Spleen (tissue), 7 donors: ENCODE measurements at regions not wholly inside any gene's neighbourhood (a gene's known extent, or its start where the extent isn't known, plus 50 kb on each side); places are given as distances from the start of the nearest gene placed in this dataset.

Experiments
- POLR2A ChIP-seq, 3 donors: fragments of 450-650 bp; IDR thresholded peaks; one replicate each; pipeline ENCODE4 v1.5.1; 2017; ENCODE audit warnings: antibody characterized with exemption in 3 of 3, mild to moderate bottlenecking in 1 of 3
- TF ChIP-seq, protein P1 (sequence below), 11 experiments: fragments of 200-600 bp in 7 of 11; fragments of 450-650 bp in 4 of 11; sonication (generic) in 4 of 11; IDR thresholded peaks in 8 of 11; conservative IDR thresholded peaks in 3 of 11; 1 replicate in 7 of 11; 2 replicates in 4 of 11; pipeline versions ENCODE4 v1.4.0 to v1.8.0; 2016 to 2021; ENCODE audit warnings: antibody characterized with exemption in 11 of 11, inconsistent platforms in 4 of 11, mild to moderate bottlenecking in 1 of 11
- donor health status: DM: no; HTN: no; CAD: no; lungs with moderate emphysema.
- donor health status: DM: no; HTN: no; CAD: no.
- donor health status: DM: no; HTN: no; CAD: no.

DNA sequence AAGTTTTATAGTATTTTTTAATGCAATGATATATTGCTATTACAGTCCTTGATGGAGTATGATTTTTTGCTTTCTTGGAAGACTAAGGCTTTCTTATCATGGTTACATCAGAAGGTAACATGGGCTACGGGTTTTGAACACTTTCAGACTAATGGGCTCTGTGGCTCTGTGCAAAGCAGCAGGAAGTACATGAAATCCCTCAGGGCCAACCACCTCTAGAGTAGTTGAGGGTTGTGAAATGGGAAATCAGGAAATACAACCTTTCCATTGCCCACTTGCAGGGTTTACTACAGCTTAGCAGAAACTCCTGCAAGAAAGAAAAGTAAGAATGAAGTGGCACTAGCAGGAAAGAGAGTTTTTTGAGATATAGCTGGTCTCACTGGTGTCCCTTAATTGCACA, 853.5 kb downstream of the KCNMA1 start:
- no peak for TF ChIP-seq POLR2A (IDR thresholded peaks at IDR 0.05)
- TF ChIP-seq, protein P1, sequence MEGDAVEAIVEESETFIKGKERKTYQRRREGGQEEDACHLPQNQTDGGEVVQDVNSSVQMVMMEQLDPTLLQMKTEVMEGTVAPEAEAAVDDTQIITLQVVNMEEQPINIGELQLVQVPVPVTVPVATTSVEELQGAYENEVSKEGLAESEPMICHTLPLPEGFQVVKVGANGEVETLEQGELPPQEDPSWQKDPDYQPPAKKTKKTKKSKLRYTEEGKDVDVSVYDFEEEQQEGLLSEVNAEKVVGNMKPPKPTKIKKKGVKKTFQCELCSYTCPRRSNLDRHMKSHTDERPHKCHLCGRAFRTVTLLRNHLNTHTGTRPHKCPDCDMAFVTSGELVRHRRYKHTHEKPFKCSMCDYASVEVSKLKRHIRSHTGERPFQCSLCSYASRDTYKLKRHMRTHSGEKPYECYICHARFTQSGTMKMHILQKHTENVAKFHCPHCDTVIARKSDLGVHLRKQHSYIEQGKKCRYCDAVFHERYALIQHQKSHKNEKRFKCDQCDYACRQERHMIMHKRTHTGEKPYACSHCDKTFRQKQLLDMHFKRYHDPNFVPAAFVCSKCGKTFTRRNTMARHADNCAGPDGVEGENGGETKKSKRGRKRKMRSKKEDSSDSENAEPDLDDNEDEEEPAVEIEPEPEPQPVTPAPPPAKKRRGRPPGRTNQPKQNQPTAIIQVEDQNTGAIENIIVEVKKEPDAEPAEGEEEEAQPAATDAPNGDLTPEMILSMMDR (IDR thresholded peaks at IDR 0.05 in 8 of 11, conservative IDR thresholded peaks at IDR 0.05 in 3 of 11), result no peak
